ENCODE measurements at regions not wholly inside any gene's neighbourhood (a gene's known extent, or its start where the extent isn't known, plus 50 kb on each side); places are given as distances from the start of the nearest gene placed in this dataset.

DNA sequence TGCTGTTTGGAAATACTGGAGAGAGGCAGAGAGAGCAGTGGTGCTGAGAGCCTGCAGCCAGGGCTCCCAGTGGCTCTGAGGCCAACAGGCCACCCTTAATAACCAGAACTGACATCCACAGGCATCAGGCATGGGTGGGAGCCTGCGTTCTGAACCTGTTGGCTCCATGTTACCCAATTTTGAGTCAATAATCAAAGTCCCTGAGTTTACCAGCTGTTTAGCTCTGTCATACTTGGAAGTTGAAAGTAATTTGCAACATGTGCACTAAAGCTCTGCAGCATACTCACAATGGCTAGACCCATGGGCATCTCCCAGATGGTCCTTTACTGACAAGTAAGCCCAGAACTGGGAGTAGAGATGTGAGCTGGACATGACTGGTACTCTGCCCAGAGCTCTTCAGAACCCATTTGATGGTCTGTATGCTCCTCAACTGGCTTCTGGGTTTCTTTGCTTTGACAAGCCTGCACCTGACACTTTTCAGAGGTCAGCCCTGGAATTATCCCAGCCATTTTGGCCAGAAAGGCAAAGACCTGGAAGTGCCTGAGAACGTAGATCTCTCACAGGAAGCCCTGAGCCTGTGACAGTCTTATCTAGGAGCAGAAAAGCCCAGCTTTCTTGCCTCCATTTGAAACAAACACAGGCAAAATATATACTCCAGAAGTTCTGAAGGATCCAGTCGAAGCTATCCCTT is 122.4 kb upstream of the CITED2 start:
- TF ChIP-seq EZH2 (IDR thresholded peaks at IDR 0.05; ENCODE audit: insufficient read depth, poor library complexity, severe bottlenecking) (no peak), EZH2phosphoT487 (IDR thresholded peaks at IDR 0.05; ENCODE audit: insufficient read depth, low read depth) (no peak)

All from GM23248 (cell line).